GM21717 (cell line): ENCODE measurements at regions not wholly inside any gene's neighbourhood (a gene's known extent, or its start where the extent isn't known, plus 50 kb on each side); places are given as distances from the start of the nearest gene placed in this dataset.

ENCODE experiments used
- ATAC-seq: cut with Tn5 transposase; IDR thresholded peaks from one replicate; pipeline ENCODE4 v1.9.1; 2021; ENCODE audit warnings: mild to moderate bottlenecking, moderate library complexity; ENCODE audit not compliant: unreplicated experiment

DNA sequence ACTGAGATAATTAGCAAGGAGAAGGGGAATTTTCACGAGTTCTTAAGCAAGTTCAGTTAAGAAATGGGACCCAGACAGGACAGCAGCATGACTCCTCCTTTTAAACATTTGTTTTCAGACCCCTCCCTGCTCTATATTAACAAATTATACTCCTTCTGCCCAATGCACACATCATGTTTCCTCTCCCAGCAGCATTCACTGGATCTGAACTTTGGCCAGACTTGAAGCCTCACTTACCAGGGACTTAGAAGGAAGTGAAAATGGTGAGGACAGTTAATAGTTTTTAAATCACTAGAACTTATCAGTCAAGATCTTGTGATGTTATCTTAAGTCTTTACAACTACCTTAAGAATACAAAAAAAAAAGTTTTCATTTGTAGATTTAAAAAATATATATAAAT is 1174.7 kb upstream of the MAP3K7 start:
- no peak for ATAC-seq

DNA sequence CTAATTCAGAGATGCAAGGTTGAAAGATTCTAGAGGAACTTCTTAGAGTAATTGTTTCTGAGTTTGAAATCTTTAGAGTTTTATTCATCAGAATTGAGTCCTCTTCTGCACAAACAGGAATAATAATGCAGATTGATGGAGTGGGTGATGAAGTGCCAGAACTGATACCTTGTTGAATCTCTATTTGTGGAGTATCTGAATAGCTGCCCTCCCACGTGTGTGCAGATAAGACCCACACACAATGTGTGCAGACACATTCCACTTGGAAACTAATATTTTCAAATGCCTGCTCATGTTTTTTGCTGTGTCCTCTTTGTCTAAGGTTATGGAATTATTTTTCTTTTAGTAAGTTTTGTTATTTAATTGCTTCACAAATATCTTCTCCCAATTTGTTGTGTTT is 1167.8 kb upstream of the MAP3K7 start:
- ATAC-seq, result no peak

DNA sequence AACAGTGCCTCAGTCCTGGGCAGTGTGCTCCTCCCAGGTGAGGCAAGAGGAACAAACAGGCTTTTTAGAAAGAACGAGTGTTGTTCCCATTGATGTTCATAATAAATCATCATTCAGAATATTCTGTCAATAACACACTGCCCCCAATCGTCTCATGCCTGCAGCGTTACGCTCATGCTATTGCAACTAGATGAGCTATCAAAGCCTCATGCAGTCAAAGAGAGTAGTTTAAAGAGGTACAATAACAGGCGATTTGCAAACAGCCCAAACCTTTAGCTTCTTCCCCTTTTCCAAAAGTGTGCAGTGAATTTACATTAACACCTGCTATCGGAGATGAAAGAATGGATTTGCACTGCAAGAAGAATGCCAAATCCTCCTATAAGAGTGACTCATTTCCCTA is 1164.7 kb upstream of the MAP3K7 start:
- no peak for ATAC-seq

GRCh38 chr6:91744566-91744965 is 1157.7 kb upstream of the MAP3K7 start:
- no peak for ATAC-seq

DNA sequence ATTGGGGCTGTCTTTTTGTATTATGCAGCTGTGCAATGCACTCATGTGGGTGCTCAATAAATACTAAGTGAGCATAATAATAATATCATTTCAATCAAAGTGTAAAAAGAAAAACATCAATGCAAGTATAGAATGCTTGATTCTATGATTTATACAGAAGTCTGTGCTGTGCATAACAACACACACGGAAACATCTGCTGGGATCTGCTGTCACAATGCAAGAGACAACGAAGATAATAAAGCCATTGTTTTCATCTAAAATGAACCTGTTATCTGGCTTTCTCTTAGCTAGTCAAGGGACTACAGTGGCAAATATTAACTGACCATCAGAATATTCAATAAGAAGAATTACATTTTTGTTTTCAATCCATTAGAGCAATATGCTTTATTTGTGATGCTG is 1156.9 kb upstream of the MAP3K7 start:
- no peak for ATAC-seq

DNA sequence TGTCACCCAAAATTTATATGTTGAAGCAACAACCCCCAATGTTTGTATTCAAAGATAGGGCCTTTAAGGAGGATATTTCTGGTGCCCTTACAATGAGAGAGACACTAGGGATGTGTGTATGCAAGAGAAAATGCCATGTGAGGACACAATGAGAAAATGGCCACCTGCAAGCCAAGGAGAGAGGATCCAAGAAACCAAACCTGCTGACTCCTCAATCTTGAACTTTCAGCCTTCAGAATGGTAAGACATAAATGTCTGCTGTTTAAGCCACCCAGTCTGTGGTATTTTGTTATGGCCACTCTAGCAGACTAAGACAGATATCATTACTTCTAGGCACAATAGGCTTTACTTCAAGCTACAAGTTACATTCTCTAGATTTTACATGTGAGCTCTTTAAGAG is 1145.1 kb upstream of the MAP3K7 start:
- ATAC-seq, result no peak

GRCh38 chr6:91730710-91731109 is 1143.8 kb upstream of the MAP3K7 start:
- no peak for ATAC-seq

GRCh38 chr6:91720324-91720723 is 1133.5 kb upstream of the MAP3K7 start:
- ATAC-seq, result no peak

DNA sequence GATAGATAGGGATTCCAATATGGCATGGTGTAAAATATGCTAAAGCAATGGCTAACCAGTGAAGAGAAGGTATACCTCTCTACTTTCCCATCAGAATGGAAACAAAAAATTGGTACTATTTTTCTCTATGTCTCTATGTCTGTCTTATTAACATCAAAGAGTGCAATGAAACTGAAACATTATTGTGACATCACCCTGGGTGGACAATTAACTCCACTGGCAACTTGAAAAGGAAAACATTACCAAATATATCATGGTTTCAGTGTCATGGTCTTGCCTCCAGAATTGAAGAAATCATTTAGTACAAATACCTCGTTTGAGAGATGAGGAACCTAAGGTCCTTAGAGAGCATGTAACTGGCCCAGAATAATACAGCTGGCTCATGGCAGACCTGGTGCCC is 1132.5 kb upstream of the MAP3K7 start:
- no peak for ATAC-seq

GRCh38 chr6:91718198-91718597 is 1131.3 kb upstream of the MAP3K7 start:
- no peak for ATAC-seq

- no peak for ATAC-seq
Observed at GRCh38 chr6:91717094-91717493, 1130.2 kb upstream of the MAP3K7 start.

DNA sequence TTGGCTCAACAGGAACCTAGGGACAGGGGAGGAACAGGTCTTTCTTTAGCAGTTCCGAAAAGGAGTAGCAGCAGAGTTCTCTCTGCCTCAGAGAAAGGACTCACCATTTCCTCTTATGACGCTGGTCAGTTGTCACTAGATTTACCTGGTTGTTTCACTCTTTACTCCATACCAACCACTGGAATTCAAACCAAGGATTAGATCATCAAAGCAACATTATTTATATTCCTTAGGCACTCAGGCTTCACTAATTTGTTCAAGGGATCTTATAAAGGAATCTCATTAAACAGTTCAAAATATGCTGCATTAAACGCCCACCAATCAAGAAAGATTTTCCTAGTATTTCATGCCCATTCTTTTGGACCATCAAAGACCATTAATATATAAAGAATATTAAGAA is 1129.5 kb upstream of the MAP3K7 start:
- ATAC-seq, result no peak

DNA sequence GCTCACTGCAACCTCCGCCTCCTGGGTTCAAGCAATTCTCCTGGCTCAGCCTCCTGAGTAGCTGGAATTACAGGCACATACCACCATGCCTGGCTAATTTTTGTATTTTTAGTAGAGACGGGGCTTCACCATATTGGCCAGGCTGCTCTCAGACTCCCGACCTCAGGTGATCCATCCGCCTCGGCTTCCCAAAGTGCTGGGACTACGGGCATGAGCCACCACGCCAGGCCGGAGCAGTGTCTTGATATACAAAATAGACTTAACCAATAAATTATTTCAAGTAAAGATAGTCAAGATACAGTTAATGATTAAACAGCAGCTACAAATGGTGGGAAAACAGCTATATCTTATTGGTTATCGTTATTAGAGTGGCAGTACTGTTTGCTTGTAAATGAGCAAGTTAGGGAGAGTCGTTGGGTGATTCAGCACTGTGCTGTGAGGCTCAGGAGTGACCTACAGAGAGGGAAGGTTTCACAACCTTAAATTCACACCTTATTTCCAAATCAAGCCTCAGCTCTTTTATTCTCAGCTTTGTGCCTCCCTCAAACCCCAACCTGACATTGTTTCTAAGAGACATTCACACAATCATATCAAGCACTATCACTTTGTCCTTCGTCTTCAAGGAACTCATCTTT is 1128.4 kb upstream of the MAP3K7 start:
- ATAC-seq, result no peak

- ATAC-seq, result no peak
Observed at GRCh38 chr6:91713911-91714310, 1127.0 kb upstream of the MAP3K7 start.

GRCh38 chr6:91711518-91711917 is 1124.6 kb upstream of the MAP3K7 start:
- no peak for ATAC-seq

DNA sequence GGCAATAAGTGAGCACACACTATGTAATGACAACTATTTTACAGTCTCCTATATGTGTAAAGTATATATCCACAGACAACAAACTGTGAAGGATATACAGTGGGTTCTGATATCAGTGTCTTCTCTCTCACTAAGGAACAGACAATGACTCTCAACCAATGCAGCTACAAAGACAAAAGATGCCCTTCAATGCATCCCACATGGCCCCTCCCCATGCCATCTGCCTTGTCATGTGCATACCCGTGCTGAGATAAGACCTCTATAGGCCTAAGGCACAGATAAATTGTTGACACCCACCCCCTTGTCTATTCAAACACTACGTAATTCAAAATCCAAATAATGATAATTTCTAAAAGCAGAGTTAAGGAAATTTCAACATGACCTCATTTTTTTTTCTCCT is 1123.5 kb upstream of the MAP3K7 start:
- ATAC-seq, result no peak

- ATAC-seq, result no peak
Observed at GRCh38 chr6:91708534-91708933, 1121.7 kb upstream of the MAP3K7 start.

DNA sequence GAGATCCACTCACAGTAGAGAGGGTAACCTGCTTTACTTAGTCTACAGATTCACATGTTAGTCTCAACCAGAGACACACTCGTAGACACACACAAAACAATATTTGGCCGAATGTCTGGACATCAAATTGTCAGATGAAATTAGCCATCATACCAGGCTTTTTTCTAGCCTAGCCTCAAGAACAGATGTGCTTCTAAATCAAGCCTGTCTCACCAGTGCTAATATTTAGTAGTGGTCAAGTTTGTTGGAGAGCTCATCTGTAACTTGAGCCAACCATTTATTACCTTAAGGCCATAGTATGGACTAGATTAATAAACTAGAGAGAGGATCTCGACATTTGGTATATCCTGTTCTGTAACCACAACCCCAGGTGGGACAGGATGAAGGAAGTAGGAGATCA is 1118.8 kb upstream of the MAP3K7 start:
- ATAC-seq, result no peak

- no peak for ATAC-seq
Observed at GRCh38 chr6:91704531-91704930, 1117.7 kb upstream of the MAP3K7 start.

GRCh38 chr6:91697010-91697695 is 1110.3 kb upstream of the MAP3K7 start:
- ATAC-seq, result no peak

- no peak for ATAC-seq
Observed at GRCh38 chr6:91695221-91695620, 1108.3 kb upstream of the MAP3K7 start.

DNA sequence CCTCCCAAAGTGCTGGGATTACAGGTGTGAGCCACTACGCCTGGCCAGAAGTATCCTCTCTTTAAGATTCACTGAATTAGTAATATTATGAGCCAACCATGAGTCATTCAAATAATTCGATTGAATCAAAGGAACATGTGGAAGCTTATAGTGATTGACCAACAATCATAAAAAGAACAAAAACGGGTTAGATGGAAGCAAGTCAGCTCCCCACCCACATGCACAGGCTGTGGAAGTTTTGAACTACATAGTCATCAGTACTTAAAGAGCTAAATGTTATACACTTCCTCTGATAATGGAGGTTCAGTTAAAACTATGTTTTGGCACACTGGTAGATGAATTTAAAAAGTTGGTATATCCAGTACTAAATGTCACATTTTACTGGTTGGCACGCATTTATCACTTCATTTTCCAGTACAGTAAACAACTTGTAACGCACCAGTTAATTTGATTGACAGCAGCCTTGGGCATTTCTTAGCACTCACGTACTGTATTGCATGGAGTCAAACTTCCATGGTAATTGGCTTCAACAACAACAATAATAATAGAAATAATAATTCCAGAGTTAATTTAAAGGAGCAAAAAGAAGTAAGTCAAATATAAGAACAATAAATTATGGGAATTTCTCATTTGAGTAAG is 1107.3 kb upstream of the MAP3K7 start:
- no peak for ATAC-seq
